ENCODE measurements at regions not wholly inside any gene's neighbourhood (a gene's known extent, or its start where the extent isn't known, plus 50 kb on each side); places are given as distances from the start of the nearest gene placed in this dataset.

DNA sequence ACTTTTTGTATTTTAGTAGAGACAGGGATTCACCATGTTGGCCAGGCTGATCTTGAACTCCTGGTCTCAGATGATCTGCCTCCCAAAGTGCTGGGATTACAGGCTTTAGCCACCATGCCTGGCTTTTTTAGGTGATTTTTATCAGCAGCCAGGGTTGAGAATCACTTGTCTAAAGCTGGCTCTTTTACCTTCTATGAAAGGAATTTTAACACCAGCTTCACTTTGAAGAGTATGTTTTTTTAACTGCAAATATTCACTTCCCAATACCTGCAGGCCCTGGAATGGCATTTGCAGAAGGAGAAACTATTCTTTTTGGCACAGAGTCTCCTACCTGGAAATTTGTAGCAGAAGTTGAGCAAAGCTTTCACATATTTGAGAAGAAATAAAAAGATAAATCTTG, 63.6 kb upstream of the NAA20 start:
- no peak for DNase-seq (ENCODE audit: low spot score)

DNA sequence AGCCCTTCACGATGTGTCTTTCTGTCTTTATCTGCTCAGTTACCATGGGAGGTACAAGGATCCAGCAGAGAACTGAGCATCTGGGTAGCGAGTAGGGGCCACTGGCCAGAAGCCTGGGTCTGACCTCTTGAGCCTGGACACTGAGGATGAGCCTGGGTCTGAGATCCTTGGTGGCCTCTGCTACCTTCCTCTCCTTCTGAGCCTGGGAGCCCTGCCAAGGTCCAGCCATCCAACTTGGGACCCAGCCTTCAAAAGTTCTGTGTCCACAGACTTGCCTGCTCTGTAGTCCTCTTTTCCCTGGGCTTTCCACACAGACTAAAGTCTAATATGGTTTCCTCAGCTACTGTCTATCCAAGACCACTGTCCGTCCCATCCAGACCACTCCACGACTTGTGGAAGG, 60.2 kb upstream of the NAA20 start:
- DNase-seq (ENCODE audit: low spot score), result no peak

GRCh38 chr20:19958219-19958618, 58.9 kb upstream of the NAA20 start:
- DNase-seq (ENCODE audit: low spot score), result no peak

GRCh38 chr20:19958928-19959327, 58.2 kb upstream of the NAA20 start:
- DNase-seq (ENCODE audit: low spot score), result no peak

- no peak for DNase-seq (ENCODE audit: low spot score)
Measured at GRCh38 chr20:19960745-19961144, 56.4 kb upstream of the NAA20 start.

GRCh38 chr20:19961293-19961692, 55.9 kb upstream of the NAA20 start:
- no peak for DNase-seq (ENCODE audit: low spot score)

DNA sequence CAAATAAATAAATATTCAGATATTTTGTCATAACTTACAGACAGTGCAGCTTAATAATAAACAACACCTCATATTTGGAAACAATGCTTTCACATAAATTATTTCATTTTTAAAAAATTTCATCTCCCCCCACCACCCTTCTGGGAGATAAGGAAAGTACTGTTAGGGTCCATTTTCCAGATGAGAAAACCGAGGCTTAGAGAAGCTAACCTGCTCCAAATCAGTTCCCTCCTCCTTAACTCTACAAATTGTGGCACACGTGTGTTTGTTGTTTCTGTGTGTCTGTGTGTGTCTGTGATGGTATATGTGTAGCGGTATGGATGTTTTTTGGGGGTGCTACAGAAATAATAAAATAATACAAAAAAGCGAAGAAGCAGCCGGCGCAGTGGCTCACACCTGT, 54.2 kb upstream of the NAA20 start:
- DNase-seq (ENCODE audit: low spot score), result no peak

GRCh38 chr20:19964289-19965265, 52.6 kb upstream of the NAA20 start:
- DNase-seq (ENCODE audit: low spot score), result peak; percentile 93

DNA sequence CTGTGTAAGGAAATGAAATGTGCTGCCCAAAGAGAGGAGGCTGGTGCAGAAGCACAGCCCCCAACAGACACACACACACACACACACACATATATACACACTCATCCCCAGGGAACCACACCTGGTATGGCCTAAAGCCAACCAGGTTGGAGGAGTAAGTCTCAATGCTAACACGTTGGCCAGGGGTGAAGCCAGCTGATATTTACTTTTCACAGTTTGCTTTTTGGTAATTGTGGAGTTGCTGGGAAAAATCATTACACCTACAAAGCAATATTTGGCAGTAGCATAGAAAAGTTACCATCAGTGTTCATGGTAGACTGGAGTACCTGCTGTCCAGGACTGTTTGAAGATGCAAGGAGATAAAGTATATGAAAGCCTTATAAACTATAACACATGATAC, 50.3 kb upstream of the NAA20 start:
- DNase-seq (ENCODE audit: low spot score), result no peak
